ENCODE measurements at regions not wholly inside any gene's neighbourhood (a gene's known extent, or its start where the extent isn't known, plus 50 kb on each side); places are given as distances from the start of the nearest gene placed in this dataset.
"Not testable (repeated sequence)": the region's sequence is repeated elsewhere in the genome, so short reads cannot be mapped to it uniquely, and the experiment has no call there.

- no peak for DNase-seq (ENCODE audit: low read depth)
These were observed 1306.5 kb upstream of the CDH9 start for GRCh38 chr5:28344836-28345433.

GRCh38 chr5:28329176-28329575, 1290.8 kb upstream of the CDH9 start:
- DNase-seq (ENCODE audit: low read depth) = no peak

GRCh38 chr5:28328681-28329080, 1290.3 kb upstream of the CDH9 start:
- DNase-seq (ENCODE audit: low read depth) = no peak

- DNase-seq (ENCODE audit: low read depth) = no peak
These were observed 1285.8 kb upstream of the CDH9 start for GRCh38 chr5:28324174-28324573.

GRCh38 chr5:28313953-28314352, 1275.6 kb upstream of the CDH9 start:
- no peak for DNase-seq (ENCODE audit: low read depth)

GRCh38 chr5:28313321-28313951, 1275.0 kb upstream of the CDH9 start:
- no peak for DNase-seq (ENCODE audit: low read depth)

GRCh38 chr5:28310696-28311095, 1272.3 kb upstream of the CDH9 start:
- no peak for DNase-seq (ENCODE audit: low read depth)

- no peak for DNase-seq (ENCODE audit: low read depth)
These were observed 1267.5 kb upstream of the CDH9 start for GRCh38 chr5:28305891-28306290.

- DNase-seq (ENCODE audit: low read depth) = no peak
These were observed 1263.3 kb upstream of the CDH9 start for GRCh38 chr5:28301712-28302111.

- DNase-seq (ENCODE audit: low read depth) = no peak
These were observed 1258.0 kb upstream of the CDH9 start for GRCh38 chr5:28296254-28297013.

GRCh38 chr5:28287021-28287420, 1248.6 kb upstream of the CDH9 start:
- DNase-seq (ENCODE audit: low read depth) = not testable (repeated sequence)

GRCh38 chr5:28286566-28286965, 1248.2 kb upstream of the CDH9 start:
- no peak for DNase-seq (ENCODE audit: low read depth)

GRCh38 chr5:28284788-28285187, 1246.4 kb upstream of the CDH9 start:
- DNase-seq (ENCODE audit: low read depth) = no peak

GRCh38 chr5:28281351-28281750, 1243.0 kb upstream of the CDH9 start:
- no peak for DNase-seq (ENCODE audit: low read depth)

GRCh38 chr5:28275931-28276330, 1237.5 kb upstream of the CDH9 start:
- DNase-seq (ENCODE audit: low read depth) = no peak

- no peak for DNase-seq (ENCODE audit: low read depth)
These were observed 1231.6 kb upstream of the CDH9 start for GRCh38 chr5:28269978-28270377.

- DNase-seq (ENCODE audit: low read depth) = no peak
These were observed 1227.5 kb upstream of the CDH9 start for GRCh38 chr5:28265877-28266276.

- no peak for DNase-seq (ENCODE audit: low read depth)
These were observed 1216.5 kb upstream of the CDH9 start for GRCh38 chr5:28254846-28255245.

GRCh38 chr5:28253431-28253830, 1215.0 kb upstream of the CDH9 start:
- DNase-seq (ENCODE audit: low read depth) = no peak

- DNase-seq (ENCODE audit: low read depth) = no peak
These were observed 1211.5 kb upstream of the CDH9 start for GRCh38 chr5:28249771-28250415.

GRCh38 chr5:28234356-28234968, 1196.1 kb upstream of the CDH9 start:
- DNase-seq (ENCODE audit: low read depth) = no peak

GRCh38 chr5:28226407-28226806, 1188.0 kb upstream of the CDH9 start:
- no peak for DNase-seq (ENCODE audit: low read depth)

All from forelimb muscle (tissue), 1 donor.